Kidney epithelial cell (primary cell): ENCODE measurements at regions not wholly inside any gene's neighbourhood (a gene's known extent, or its start where the extent isn't known, plus 50 kb on each side); places are given as distances from the start of the nearest gene placed in this dataset.

Experiments
- DNase-seq: peaks from one replicate; pipeline ENCODE4 v3.0.0-alpha.2; 2010; ENCODE audit warnings: low read depth
- H3K27me3 ChIP-seq: 2 replicates; pipeline ENCODE4 v1.6.0; 2011; ENCODE audit warnings: low read length; ENCODE audit not compliant: control insufficient read depth, insufficient read depth
- H3K36me3 ChIP-seq: 2 replicates; pipeline ENCODE4 v1.5.1; 2011; ENCODE audit warnings: low read length; ENCODE audit not compliant: control insufficient read depth, insufficient read depth
- H3K4me3 ChIP-seq: 2 replicates; pipeline ENCODE4 v1.5.1; 2011; ENCODE audit warnings: low read depth, mild to moderate bottlenecking, control low read depth, low read length
- TF ChIP-seq, protein P1 (sequence below): IDR thresholded peaks from 2 replicates; pipeline ENCODE4 v1.5.1; 2011; ENCODE audit warnings: mild to moderate bottlenecking, moderate library complexity, low read length, control low read depth, inconsistent platforms; ENCODE audit not compliant: insufficient read depth, poor library complexity, severe bottlenecking

DNA sequence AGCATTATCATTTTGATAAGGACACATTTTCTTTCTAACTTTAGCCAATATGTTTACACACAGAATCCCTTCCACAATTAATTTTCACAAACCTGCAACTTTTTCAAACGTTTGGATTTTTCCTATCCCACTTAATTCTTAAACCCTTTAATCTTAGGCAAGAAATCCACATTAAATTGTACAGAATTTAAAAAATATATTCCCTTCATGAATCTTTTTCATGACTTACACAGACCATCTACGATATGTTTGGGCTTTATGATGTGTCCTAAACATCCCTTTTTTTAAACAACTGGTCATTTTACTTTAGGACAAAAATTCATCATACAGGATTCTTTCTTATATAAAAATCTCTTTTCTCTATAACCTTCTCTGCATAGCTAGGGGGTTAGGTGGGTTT is 241.5 kb upstream of the CNTNAP4 start:
- no peaks in the 10 kb centered on the region for H3K27me3 ChIP-seq
- DNase-seq: no peak
- TF ChIP-seq, protein P1, sequence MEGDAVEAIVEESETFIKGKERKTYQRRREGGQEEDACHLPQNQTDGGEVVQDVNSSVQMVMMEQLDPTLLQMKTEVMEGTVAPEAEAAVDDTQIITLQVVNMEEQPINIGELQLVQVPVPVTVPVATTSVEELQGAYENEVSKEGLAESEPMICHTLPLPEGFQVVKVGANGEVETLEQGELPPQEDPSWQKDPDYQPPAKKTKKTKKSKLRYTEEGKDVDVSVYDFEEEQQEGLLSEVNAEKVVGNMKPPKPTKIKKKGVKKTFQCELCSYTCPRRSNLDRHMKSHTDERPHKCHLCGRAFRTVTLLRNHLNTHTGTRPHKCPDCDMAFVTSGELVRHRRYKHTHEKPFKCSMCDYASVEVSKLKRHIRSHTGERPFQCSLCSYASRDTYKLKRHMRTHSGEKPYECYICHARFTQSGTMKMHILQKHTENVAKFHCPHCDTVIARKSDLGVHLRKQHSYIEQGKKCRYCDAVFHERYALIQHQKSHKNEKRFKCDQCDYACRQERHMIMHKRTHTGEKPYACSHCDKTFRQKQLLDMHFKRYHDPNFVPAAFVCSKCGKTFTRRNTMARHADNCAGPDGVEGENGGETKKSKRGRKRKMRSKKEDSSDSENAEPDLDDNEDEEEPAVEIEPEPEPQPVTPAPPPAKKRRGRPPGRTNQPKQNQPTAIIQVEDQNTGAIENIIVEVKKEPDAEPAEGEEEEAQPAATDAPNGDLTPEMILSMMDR: no peak

DNA sequence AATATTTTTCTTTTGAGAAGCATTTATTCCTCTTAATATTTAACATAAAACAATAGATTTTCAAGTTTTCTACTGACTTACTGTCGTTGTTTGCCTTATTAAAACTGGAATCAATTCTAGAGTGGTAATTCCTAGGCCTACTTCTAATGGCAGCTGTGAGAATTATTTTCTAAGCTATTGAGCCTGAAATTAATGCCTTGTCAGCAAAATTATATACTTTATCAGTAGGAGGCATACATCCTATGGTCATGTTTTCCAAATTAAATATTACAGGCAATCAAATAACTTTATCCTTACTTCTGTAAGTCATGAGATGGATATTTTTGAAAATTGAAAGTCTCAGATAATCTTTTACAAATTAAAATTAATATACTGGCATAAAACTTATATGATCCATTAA is 239.1 kb upstream of the CNTNAP4 start:
- Histone ChIP-seq H3K4me3 (no peak overlapping the region), H3K36me3 (no peaks in the 10 kb centered on the region), H3K27me3 (no peaks in the 10 kb centered on the region)
- TF ChIP-seq, protein P1: no peak
- DNase-seq: no peak

More for the DNA sequence above, 241.5 kb upstream of the CNTNAP4 start:
- Histone ChIP-seq H3K36me3 (no peaks in the 10 kb centered on the region), H3K4me3 (no peak overlapping the region)

DNA sequence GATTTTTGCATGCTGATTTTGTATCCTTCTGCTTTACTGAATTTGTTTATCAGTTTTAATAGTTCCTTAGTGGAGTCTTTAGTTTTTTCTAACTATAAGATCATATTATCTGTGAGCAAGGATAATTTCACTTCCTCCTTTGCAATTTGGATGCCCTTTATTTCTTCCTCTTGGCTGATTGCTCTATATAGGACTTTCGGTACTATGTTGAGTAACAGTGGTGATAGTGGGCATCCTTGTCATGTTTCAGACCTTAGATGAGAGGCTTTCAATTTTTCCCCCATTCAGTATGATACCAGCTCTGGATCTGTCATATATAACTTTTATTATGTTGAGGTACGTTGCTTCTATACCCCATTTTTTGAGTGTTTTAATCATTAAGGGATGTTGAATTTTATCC is 224.5 kb upstream of the CNTNAP4 start:
- TF ChIP-seq, protein P1: no peak
- Histone ChIP-seq H3K36me3 (no peaks in the 10 kb centered on the region), H3K27me3 (no peaks in the 10 kb centered on the region), H3K4me3 (no peak overlapping the region)
- no peak for DNase-seq

DNA sequence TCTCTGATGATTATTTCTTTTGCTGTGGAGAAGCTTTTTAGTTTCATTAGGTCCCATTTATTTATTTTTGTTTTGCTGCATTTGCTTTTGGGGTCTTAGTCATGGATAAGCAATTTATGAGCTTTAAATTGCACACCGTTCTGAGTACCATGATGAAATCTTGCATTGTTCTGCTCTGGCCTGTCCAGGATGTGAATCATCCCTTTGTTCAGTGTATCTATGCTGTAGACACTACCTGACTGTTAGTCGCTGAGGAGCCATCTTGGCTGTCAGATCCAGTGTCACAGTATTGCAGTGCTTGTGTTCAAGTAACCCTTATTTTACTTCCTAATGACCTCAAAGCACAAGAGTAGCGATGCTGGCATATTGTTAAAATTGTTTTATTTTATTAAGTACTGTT is 218.0 kb upstream of the CNTNAP4 start:
- no peak for DNase-seq
- no peak overlapping the region for H3K4me3 ChIP-seq
- H3K27me3 ChIP-seq: no peaks in the 10 kb centered on the region
- TF ChIP-seq, protein P1: no peak
- no peaks in the 10 kb centered on the region for H3K36me3 ChIP-seq

DNA sequence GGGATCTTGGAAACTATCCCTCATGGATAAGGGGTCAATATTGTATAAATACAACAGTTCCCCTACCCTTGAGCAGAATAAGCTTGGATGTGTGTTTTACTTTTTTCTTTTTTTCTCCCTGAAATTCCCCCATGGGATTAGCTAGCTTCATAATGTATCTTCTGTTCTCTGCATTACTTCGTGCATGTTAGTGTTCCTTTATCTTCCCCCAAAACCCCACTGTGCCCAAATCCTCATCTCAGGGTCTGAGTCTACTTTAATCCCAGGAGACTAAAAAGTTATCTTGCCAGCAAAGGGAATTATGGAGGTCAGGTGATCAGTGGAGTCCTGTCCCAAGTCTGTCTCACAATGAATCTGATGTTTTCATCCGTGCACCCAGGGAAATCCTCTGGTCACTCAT is 217.5 kb upstream of the CNTNAP4 start:
- TF ChIP-seq, protein P1: no peak
- Histone ChIP-seq H3K36me3 (no peaks in the 10 kb centered on the region), H3K27me3 (no peaks in the 10 kb centered on the region), H3K4me3 (no peak overlapping the region)
- DNase-seq: no peak

DNA sequence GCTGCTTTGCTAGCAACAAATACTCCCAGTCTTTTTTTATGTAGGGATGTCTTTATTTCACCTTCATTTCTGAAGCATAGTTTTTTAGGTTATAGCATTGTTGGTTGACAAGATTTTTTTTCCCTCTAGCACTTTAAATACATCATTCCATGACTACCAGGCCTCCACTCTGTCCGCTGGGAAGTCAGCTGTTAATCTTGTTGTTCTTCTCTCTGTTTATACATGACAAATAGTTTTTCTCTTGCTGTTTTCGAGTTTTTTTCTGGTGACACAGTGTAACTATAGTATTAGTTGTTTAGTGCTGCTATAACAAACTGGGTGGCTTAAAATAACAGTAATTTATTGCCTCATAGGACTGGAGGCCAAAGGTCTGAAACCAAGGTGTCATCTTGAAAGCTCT is 205.5 kb upstream of the CNTNAP4 start:
- DNase-seq: no peak
- no peaks in the 10 kb centered on the region for H3K27me3 ChIP-seq
- TF ChIP-seq, protein P1: no peak
- no peaks in the 10 kb centered on the region for H3K36me3 ChIP-seq
- no peak overlapping the region for H3K4me3 ChIP-seq
